BLaER1 (cell line): ENCODE measurements at regions not wholly inside any gene's neighbourhood (a gene's known extent, or its start where the extent isn't known, plus 50 kb on each side); places are given as distances from the start of the nearest gene placed in this dataset.

Experiments used
- H3K27ac ChIP-seq: shearing (Covaris generic); formaldehyde crosslinking; 2 replicates; pipeline ENCODE4 v1.8.1; 2022
- H3K27me3 ChIP-seq: shearing (Covaris generic); formaldehyde crosslinking; 2 replicates; pipeline ENCODE4 v1.8.1; 2022
- H3K36me3 ChIP-seq: shearing (Covaris generic); formaldehyde crosslinking; 2 replicates; pipeline ENCODE4 v1.8.1; 2022
- H3K4me1 ChIP-seq: shearing (Covaris generic); formaldehyde crosslinking; 2 replicates; pipeline ENCODE4 v1.8.1; 2022
- H3K4me2 ChIP-seq: shearing (Covaris generic); formaldehyde crosslinking; 2 replicates; pipeline ENCODE4 v1.8.1; 2022
- H3K4me3 ChIP-seq: shearing (Covaris generic); formaldehyde crosslinking; 2 replicates; pipeline ENCODE4 v1.8.1; 2022
- H3K9ac ChIP-seq: shearing (Covaris generic); formaldehyde crosslinking; 2 replicates; pipeline ENCODE4 v1.8.1; 2022
- H3K9me3 ChIP-seq: shearing (Covaris generic); formaldehyde crosslinking; 2 replicates; pipeline ENCODE4 v1.8.1; 2022
- H4K20me1 ChIP-seq: shearing (Covaris generic); formaldehyde crosslinking; 2 replicates; pipeline ENCODE4 v1.8.1; 2022
- Cebpa-rat ChIP-seq: shearing (Covaris generic); IDR thresholded peaks from 2 replicates; pipeline ENCODE4 v1.8.1; 2022

DNA sequence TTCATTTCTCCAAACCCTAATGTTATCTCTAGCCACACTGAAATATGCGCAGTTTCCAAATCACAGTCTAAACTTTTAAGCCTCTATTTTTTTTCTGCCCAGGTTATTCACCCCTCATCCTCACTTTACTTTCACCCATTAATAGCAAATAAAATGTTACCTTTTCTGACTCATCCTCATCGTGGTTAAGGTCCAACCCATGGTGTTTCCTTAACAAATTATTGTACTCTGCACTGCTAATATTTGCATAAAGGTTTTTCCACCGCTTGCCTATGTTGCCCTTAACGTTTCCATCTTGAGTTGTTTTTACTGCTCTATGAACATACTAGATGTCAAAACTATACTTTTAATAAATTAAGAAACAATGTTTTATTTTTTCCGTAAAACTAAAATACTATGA lies 780.9 kb upstream of the KLHL1 start:
- no peak overlapping the region for H3K9ac ChIP-seq

DNA sequence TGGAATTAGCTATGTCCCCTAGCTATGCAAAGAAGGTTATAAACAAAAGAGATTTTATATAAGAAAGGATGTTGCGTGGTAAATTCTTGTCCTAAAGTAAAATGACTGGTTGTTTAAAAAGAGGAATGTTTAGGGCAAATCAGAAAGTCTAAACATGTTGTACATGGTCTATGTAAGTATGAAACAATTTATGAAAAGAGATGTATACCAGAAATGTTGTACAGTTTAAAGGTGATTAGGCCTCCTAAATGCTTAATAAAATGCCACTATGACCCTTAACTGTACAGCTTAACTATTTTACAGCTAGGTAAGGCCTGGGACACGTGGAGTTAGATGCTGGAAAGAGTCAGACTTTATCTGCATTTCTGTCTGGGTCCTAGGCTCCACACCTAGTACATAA lies 775.9 kb upstream of the KLHL1 start:
- Histone ChIP-seq H3K36me3 (no peaks in the 10 kb centered on the region), H3K4me3 (no peak overlapping the region)

More for the DNA sequence above, 780.9 kb upstream of the KLHL1 start:
- Histone ChIP-seq H3K4me1 (no peaks in the 10 kb centered on the region), H3K9me3 (peaks cover 9% of the 10 kb centered on the region), H3K27me3 (no peaks in the 10 kb centered on the region), H3K4me2 (no peak overlapping the region), H3K4me3 (no peak overlapping the region), H4K20me1 (no peaks in the 10 kb centered on the region), H3K27ac (no peak overlapping the region), H3K36me3 (no peaks in the 10 kb centered on the region)
- no peak for TF ChIP-seq Cebpa-rat

DNA sequence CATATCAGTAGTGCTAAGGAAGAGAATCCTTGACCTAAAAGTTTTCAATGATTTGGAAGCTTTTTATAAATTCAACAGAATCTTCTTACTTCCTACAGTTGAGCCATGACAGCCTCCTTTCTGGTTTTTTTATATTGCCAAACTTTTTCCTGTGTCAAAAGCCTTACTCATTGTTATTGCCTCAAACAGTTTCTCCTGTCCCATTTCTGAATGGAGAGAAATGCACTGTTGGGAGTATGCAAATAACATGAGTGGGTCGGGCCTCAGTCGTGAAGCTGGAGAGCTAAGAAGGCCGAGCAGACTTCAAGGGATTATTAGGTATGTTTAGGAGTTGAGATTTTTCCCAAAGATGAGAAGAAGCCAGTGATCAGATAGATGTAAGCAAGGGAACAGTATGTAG lies 766.4 kb upstream of the KLHL1 start:
- H3K9me3 ChIP-seq = no peaks in the 10 kb centered on the region
- no peaks in the 10 kb centered on the region for H4K20me1 ChIP-seq
- H3K4me3 ChIP-seq = no peak overlapping the region
- H3K27me3 ChIP-seq = no peaks in the 10 kb centered on the region
- no peak overlapping the region for H3K4me2 ChIP-seq
- no peak overlapping the region for H3K27ac ChIP-seq
- no peaks in the 10 kb centered on the region for H3K36me3 ChIP-seq
- no peak overlapping the region for H3K9ac ChIP-seq
- no peak for TF ChIP-seq Cebpa-rat
- no peaks in the 10 kb centered on the region for H3K4me1 ChIP-seq

More for the DNA sequence above, 775.9 kb upstream of the KLHL1 start:
- Histone ChIP-seq H3K27me3 (no peaks in the 10 kb centered on the region), H4K20me1 (no peaks in the 10 kb centered on the region), H3K9me3 (peaks cover 20% of the 10 kb centered on the region), H3K4me1 (no peaks in the 10 kb centered on the region), H3K9ac (no peak overlapping the region), H3K27ac (no peak overlapping the region), H3K4me2 (no peak overlapping the region)
- no peak for TF ChIP-seq Cebpa-rat

DNA sequence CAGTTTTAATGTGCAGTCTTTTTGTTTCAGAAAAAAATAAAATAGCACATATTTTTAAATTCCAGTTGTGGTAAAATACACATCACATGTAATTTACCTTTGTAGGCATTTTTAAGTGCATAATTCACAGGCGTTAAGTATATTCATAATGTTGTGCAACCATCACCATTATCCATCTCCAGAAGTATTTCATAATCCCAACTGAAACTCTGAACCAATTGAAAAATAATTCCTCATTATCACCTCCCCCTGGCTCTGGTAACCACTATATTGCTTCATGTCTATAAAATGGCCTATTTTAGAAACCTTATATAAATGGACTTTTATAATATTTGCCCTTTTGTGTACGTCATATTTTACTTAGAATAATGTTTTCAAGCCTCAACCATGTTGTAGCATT lies 756.5 kb upstream of the KLHL1 start:
- no peaks in the 10 kb centered on the region for H3K27me3 ChIP-seq
- H3K36me3 ChIP-seq = no peaks in the 10 kb centered on the region
- no peak overlapping the region for H3K27ac ChIP-seq
- no peak overlapping the region for H3K4me3 ChIP-seq
- no peaks in the 10 kb centered on the region for H3K4me1 ChIP-seq
- H3K4me2 ChIP-seq = no peak overlapping the region
- H3K9ac ChIP-seq = no peak overlapping the region
- TF ChIP-seq Cebpa-rat = no peak
- H3K9me3 ChIP-seq = no peaks in the 10 kb centered on the region; the same call in 1 of the 2 replicates
- no peaks in the 10 kb centered on the region for H4K20me1 ChIP-seq

DNA sequence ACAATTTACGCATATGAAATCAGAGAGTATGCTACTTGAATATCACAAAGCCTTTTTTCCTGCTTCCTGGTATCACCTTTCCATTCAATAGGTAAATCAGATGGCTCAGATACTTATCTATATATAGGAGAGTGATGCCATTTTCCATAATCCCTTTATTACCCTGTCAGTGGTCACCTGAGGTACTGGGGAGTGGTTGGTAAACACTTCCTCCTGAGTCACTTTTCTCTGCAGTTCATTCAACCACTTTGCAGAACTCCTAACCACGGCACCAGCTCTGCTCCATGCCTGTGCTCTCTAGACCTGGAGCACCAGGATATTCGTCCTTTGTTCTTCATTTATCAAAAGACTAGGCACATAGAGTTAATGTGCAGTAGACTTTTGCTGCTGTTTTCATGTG lies 748.5 kb upstream of the KLHL1 start:
- Histone ChIP-seq H3K4me2 (no peak overlapping the region), H3K9me3 (no peaks in the 10 kb centered on the region; the same call in 1 of the 2 replicates), H3K4me3 (no peak overlapping the region), H3K27me3 (no peaks in the 10 kb centered on the region), H3K9ac (no peak overlapping the region), H3K27ac (no peak overlapping the region), H3K36me3 (no peaks in the 10 kb centered on the region), H4K20me1 (no peaks in the 10 kb centered on the region), H3K4me1 (no peaks in the 10 kb centered on the region)
- no peak for TF ChIP-seq Cebpa-rat

DNA sequence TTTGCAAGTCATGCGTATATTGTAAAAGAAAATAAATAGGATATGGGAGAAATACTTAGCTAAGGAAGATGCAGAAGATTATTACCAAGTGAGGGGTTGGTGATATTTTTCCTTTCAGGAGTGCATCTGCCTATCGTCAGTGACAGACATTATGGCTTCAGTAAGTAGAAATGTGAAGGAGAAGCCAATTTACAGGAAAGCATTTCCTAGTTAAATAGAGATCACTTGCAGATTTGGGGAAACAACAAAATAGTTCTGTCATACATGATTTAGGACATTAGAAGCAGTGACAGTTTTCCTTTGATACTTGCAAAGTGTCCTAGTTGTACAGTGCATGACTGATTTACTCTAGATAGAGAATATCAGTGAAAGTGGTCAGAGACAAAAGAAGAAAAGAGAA lies 747.8 kb upstream of the KLHL1 start:
- TF ChIP-seq Cebpa-rat = no peak
- no peaks in the 10 kb centered on the region for H3K36me3 ChIP-seq
- H3K4me1 ChIP-seq = no peaks in the 10 kb centered on the region
- no peaks in the 10 kb centered on the region for H3K27me3 ChIP-seq
- no peak overlapping the region for H3K9ac ChIP-seq
- no peak overlapping the region for H3K4me2 ChIP-seq
- H3K27ac ChIP-seq = no peak overlapping the region
- H4K20me1 ChIP-seq = no peaks in the 10 kb centered on the region
- H3K4me3 ChIP-seq = no peak overlapping the region
- no peaks in the 10 kb centered on the region; the same call in 1 of the 2 replicates for H3K9me3 ChIP-seq

DNA sequence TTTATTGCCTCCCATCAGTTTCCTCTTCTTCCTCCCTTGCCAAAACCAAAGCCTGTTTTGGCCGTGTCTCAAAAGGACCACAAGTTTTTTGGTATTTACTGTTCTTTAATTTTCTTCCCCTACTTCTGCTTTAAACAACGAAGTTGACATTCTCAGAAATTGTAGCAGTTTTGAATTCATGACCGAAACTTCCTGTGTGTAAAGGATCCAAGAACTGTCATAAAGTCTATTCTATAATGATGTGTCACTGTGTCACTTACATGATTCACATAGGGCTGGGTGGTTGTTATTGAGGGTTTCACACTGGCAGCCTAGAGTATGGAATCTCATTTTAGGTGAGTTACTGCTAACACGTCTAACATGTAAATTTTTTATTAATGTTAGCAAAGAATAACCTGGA lies 741.0 kb upstream of the KLHL1 start:
- Histone ChIP-seq H3K4me3 (no peak overlapping the region), H3K9ac (no peak overlapping the region), H4K20me1 (no peaks in the 10 kb centered on the region), H3K4me2 (peak overlapping the region; percentile 33), H3K27me3 (no peaks in the 10 kb centered on the region), H3K27ac (no peak overlapping the region), H3K9me3 (no peaks in the 10 kb centered on the region; the same call in 1 of the 2 replicates), H3K4me1 (peaks cover 10% of the 10 kb centered on the region), H3K36me3 (no peaks in the 10 kb centered on the region)
- no peak for TF ChIP-seq Cebpa-rat

DNA sequence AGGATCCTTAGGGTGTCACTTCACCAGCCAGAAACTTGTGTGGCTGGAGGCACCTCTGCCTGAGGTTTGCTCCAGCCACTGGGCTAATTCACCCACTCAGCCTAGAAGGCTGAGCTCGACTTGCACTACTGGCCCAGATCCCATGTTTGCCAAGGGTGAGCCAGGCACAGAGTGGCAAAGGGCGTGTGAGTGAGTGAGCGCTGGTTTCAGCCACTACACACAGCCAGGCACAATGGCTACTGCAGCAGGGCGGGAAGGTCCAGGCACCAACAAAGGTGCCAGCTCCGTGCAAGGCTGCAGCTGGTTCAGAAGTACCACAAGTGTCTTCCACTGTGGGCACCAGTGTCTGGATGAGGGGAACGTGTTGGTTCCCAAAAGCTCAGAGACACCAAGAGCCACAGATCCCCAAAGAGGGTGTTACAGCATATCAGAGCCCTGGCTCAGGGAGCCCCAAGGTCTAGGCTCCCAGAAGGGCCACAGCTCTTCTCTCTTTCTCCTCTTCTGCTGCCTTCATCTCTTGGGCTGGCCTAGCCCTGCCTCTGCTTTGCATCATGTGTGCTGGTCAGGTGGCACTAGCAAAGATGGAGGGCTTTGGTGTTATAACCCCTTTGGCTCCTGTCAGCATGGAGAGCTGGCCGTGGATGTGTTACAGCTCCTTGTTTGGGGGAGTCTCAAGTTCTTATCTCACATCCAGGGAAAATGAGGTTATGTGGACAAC lies 736.3 kb upstream of the KLHL1 start:
- Histone ChIP-seq H3K9ac (no peak overlapping the region), H4K20me1 (no peaks in the 10 kb centered on the region), H3K27me3 (no peaks in the 10 kb centered on the region), H3K4me2 (no peak overlapping the region), H3K36me3 (no peaks in the 10 kb centered on the region), H3K4me3 (no peak overlapping the region), H3K4me1 (peaks cover 7% of the 10 kb centered on the region), H3K9me3 (no peaks in the 10 kb centered on the region; the same call in none of the 2 replicates), H3K27ac (no peak overlapping the region)
- TF ChIP-seq Cebpa-rat = no peak

DNA sequence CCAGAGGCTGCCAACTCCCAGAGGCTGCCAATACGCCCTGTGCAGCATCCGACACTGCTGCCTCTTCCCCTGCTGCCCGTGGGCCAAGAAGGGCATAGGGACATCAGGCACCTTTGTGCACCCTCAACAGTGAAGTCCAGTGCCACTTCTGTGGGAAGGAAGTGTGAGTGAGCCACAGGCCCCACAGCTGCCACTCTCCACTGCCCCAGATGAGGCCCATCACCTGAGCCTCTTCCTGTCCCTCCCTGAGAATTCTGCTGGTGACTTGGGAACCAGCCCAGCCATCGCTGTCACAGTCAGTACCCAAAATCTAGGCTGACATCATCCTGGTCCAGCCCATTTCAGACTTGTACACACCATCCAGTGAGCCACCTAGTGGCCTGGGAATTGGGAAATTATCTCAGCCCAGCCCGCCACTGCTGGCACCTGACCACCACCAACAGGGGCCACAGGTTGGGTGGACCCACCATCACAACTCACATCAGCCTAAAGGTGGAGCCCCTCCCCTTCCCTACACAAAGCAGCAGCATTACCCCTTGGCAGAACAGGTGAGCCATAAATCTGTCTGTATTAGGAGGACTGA lies 733.9 kb upstream of the KLHL1 start:
- Histone ChIP-seq H3K4me1 (no peaks in the 10 kb centered on the region), H3K9ac (no peak overlapping the region), H3K27ac (no peak overlapping the region), H3K9me3 (no peaks in the 10 kb centered on the region; the same call in none of the 2 replicates), H3K4me3 (no peak overlapping the region), H3K4me2 (no peak overlapping the region), H4K20me1 (no peaks in the 10 kb centered on the region), H3K27me3 (no peaks in the 10 kb centered on the region), H3K36me3 (no peaks in the 10 kb centered on the region)
- TF ChIP-seq Cebpa-rat = no peak

DNA sequence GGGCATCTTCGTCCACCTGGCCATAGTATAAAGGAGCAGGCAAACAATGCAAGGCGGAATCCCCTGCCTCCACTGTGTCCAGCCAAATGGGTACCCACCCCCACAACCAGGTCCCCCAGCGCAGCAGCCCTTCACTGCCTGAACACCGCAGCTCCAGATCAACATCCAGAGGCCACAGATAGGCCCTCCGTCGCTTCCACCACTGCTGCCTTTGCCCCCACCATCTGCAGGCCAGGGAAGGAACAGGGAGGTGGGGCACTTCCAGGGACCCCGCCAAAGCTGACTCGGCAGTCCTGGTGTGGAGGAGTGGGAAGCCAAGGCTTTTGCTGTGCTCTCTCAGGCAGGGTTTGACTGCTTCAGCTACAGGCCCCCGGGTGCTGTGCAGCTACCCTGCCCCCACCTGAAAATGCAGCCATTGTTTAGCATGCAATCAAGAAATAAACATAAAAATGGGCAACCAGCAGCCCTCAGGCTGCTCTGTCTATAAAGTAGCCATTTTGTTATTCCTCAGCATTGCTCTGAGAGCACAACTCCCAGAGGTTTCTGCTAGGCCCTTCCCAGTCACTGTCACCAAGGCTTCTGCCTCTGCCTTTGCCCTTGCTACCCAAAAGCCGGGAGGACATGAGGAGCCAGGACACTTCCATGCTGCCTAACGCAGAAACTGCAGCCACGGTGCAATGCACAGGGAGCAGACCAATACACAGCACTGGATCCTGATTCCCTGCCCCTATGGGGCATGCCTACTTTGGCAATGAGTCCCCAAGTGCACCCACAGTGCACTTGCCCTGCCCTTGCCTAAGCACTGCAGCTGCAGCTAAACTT lies 733.2 kb upstream of the KLHL1 start:
- Histone ChIP-seq H3K4me1 (no peaks in the 10 kb centered on the region), H3K36me3 (no peaks in the 10 kb centered on the region), H4K20me1 (no peaks in the 10 kb centered on the region), H3K9me3 (no peaks in the 10 kb centered on the region; the same call in none of the 2 replicates), H3K4me2 (no peak overlapping the region), H3K4me3 (no peak overlapping the region), H3K27ac (no peak overlapping the region), H3K27me3 (no peaks in the 10 kb centered on the region), H3K9ac (no peak overlapping the region)
- TF ChIP-seq Cebpa-rat = no peak
